OCI-LY3 (cell line): ENCODE measurements at regions not wholly inside any gene's neighbourhood (a gene's known extent, or its start where the extent isn't known, plus 50 kb on each side); places are given as distances from the start of the nearest gene placed in this dataset.
"Not testable (repeated sequence)": the region's sequence is repeated elsewhere in the genome, so short reads cannot be mapped to it uniquely, and the experiment has no call there.

Source experiments
- H2AFZ ChIP-seq: fragments of 200-600, 300-600 bp; shearing (Covaris generic); 2 replicates; pipeline ENCODE4 v1.6.0; 2014; ENCODE audit warnings: antibody characterized with exemption, low read depth, low read length
- H3K27ac ChIP-seq: fragments of 200-600, 300-600 bp; sonication (generic); 2 replicates; pipeline ENCODE4 v1.5.1; 2014; ENCODE audit warnings: mild to moderate bottlenecking, low read length, moderate library complexity, mixed read lengths
- H3K27me3 ChIP-seq: fragments of 200-600, 300-600 bp; sonication (generic); 2 replicates; pipeline ENCODE4 v1.6.1; 2014; ENCODE audit warnings: low read depth, low read length, mixed read lengths
- H3K36me3 ChIP-seq: fragments of 200-600, 300-600 bp; sonication (generic); replicated peaks from 2 replicates; pipeline ENCODE3; 2014; ENCODE audit warnings: low read depth, low read length, mixed read lengths
- H3K4me1 ChIP-seq: fragments of 300-600, 200-600 bp; sonication (generic); 2 replicates; pipeline ENCODE4 v1.6.1; 2014; ENCODE audit warnings: low read length, mixed read lengths
- H3K4me2 ChIP-seq: fragments of 200-600, 300-600 bp; sonication (generic); 2 replicates; pipeline ENCODE4 v1.6.1; 2014; ENCODE audit warnings: low read length, mixed read lengths
- H3K4me3 ChIP-seq: fragments of 300-600, 200-600 bp; sonication (generic); 2 replicates; pipeline ENCODE4 v1.5.1; 2014; ENCODE audit warnings: antibody characterized with exemption, mild to moderate bottlenecking, low read length, moderate library complexity
- H3K79me2 ChIP-seq: fragments of 300-600, 200-600 bp; shearing (Covaris generic); 2 replicates; pipeline ENCODE4 v1.6.1; 2014; ENCODE audit warnings: mild to moderate bottlenecking, low read length, mixed read lengths
- H3K9ac ChIP-seq: fragments of 300-600, 200-600 bp; shearing (Covaris generic); 2 replicates; pipeline ENCODE4 v1.6.0; 2014; ENCODE audit warnings: mild to moderate bottlenecking, low read length, moderate library complexity
- H3K9me3 ChIP-seq: fragments of 200-600, 300-600 bp; shearing (Covaris generic); 2 replicates; pipeline ENCODE4 v1.6.1; 2014; ENCODE audit warnings: low read length, mixed read lengths; ENCODE audit not compliant: insufficient read depth
- H4K20me1 ChIP-seq: fragments of 200-600, 300-600 bp; sonication (generic); 2 replicates; pipeline ENCODE4 v1.6.1; 2016; ENCODE audit warnings: low read length, mixed read lengths; ENCODE audit not compliant: insufficient read depth
- EZH2phosphoT487 ChIP-seq: fragments of 200-600 bp; shearing (Covaris generic); IDR thresholded peaks from 2 replicates; pipeline ENCODE4 v1.6.1; 2018; ENCODE audit warnings: antibody characterized with exemption, mixed run types, low read depth
- TF ChIP-seq, protein P1 (sequence below): fragments of 200-600, 300-600 bp; sonication (generic); IDR thresholded peaks from 2 replicates; pipeline ENCODE4 v1.5.1; 2014; ENCODE audit warnings: antibody characterized with exemption, low read length, low read depth

- H3K36me3 ChIP-seq, result no peaks in the 10 kb centered on the region
- H3K27me3 ChIP-seq, result no peaks in the 10 kb centered on the region
- H3K27ac ChIP-seq, result no peak overlapping the region
- TF ChIP-seq, protein P1, sequence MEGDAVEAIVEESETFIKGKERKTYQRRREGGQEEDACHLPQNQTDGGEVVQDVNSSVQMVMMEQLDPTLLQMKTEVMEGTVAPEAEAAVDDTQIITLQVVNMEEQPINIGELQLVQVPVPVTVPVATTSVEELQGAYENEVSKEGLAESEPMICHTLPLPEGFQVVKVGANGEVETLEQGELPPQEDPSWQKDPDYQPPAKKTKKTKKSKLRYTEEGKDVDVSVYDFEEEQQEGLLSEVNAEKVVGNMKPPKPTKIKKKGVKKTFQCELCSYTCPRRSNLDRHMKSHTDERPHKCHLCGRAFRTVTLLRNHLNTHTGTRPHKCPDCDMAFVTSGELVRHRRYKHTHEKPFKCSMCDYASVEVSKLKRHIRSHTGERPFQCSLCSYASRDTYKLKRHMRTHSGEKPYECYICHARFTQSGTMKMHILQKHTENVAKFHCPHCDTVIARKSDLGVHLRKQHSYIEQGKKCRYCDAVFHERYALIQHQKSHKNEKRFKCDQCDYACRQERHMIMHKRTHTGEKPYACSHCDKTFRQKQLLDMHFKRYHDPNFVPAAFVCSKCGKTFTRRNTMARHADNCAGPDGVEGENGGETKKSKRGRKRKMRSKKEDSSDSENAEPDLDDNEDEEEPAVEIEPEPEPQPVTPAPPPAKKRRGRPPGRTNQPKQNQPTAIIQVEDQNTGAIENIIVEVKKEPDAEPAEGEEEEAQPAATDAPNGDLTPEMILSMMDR, result no peak
- no peak for TF ChIP-seq EZH2phosphoT487
- no peaks in the 10 kb centered on the region for H4K20me1 ChIP-seq
- H2AFZ ChIP-seq, result no peak overlapping the region
- no peaks in the 10 kb centered on the region for H3K9me3 ChIP-seq
- no peak overlapping the region for H3K4me3 ChIP-seq
- H3K79me2 ChIP-seq, result no peaks in the 10 kb centered on the region
- H3K4me2 ChIP-seq, result no peak overlapping the region
- H3K4me1 ChIP-seq, result no peaks in the 10 kb centered on the region
- no peak overlapping the region for H3K9ac ChIP-seq
These were observed 714.1 kb downstream of the FSCB start for GRCh38 chr14:43792980-43793379.

GRCh38 chr14:43790681-43791080 is 716.4 kb downstream of the FSCB start:
- H3K9me3 ChIP-seq, result no peaks in the 10 kb centered on the region
- no peak overlapping the region for H3K4me2 ChIP-seq
- TF ChIP-seq, protein P1, result no peak
- no peak for TF ChIP-seq EZH2phosphoT487
- H3K4me3 ChIP-seq, result no peak overlapping the region
- H3K4me1 ChIP-seq, result no peaks in the 10 kb centered on the region
- no peaks in the 10 kb centered on the region for H3K36me3 ChIP-seq
- no peaks in the 10 kb centered on the region for H4K20me1 ChIP-seq
- H3K27ac ChIP-seq, result no peak overlapping the region
- no peaks in the 10 kb centered on the region for H3K79me2 ChIP-seq
- no peaks in the 10 kb centered on the region for H3K27me3 ChIP-seq
- no peak overlapping the region for H3K9ac ChIP-seq
- no peak overlapping the region for H2AFZ ChIP-seq

- Histone ChIP-seq H3K4me1 (no peaks in the 10 kb centered on the region), H4K20me1 (no peaks in the 10 kb centered on the region), H3K9ac (no peak overlapping the region), H3K4me2 (no peak overlapping the region), H3K4me3 (no peak overlapping the region), H3K27me3 (no peaks in the 10 kb centered on the region), H2AFZ (no peak overlapping the region), H3K36me3 (no peaks in the 10 kb centered on the region), H3K27ac (no peak overlapping the region), H3K9me3 (no peaks in the 10 kb centered on the region), H3K79me2 (no peaks in the 10 kb centered on the region)
- TF ChIP-seq EZH2phosphoT487, result no peak
- TF ChIP-seq, protein P1, result no peak
These were observed 717.6 kb downstream of the FSCB start for GRCh38 chr14:43789458-43789857.

GRCh38 chr14:43786066-43786762 is 720.9 kb downstream of the FSCB start:
- H4K20me1 ChIP-seq, result no peaks in the 10 kb centered on the region
- H2AFZ ChIP-seq, result no peak overlapping the region
- H3K36me3 ChIP-seq, result no peaks in the 10 kb centered on the region
- no peak overlapping the region for H3K4me2 ChIP-seq
- no peaks in the 10 kb centered on the region for H3K27me3 ChIP-seq
- no peaks in the 10 kb centered on the region for H3K4me1 ChIP-seq
- no peak overlapping the region for H3K4me3 ChIP-seq
- no peaks in the 10 kb centered on the region for H3K9me3 ChIP-seq
- H3K79me2 ChIP-seq, result no peaks in the 10 kb centered on the region
- no peak overlapping the region for H3K27ac ChIP-seq
- TF ChIP-seq, protein P1, result no peak
- TF ChIP-seq EZH2phosphoT487, result no peak
- no peak overlapping the region for H3K9ac ChIP-seq

DNA sequence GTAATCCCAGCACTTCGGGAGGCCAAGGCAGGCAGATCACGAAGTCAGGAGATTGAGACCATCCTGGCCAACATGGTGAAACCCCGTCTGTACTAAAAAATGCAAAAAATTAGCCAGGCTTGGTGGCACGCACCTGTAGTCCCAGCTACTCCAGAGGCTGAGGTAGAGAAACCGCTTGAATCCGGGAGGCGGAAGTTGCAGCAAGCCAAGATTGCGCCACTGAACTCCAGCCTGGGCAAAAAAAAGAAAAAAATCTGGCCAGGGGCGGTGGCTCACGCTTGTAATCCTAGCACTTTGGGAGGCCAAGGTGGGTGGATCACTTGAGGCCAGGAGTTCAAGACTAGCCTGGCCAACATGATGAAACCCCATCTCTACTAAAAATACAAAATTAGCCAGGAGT is 722.7 kb downstream of the FSCB start:
- not testable (repeated sequence) for H3K9me3 ChIP-seq, H3K27ac ChIP-seq, H3K4me1 ChIP-seq, H2AFZ ChIP-seq, H3K4me3 ChIP-seq, H3K27me3 ChIP-seq, H3K79me2 ChIP-seq, H3K9ac ChIP-seq, H3K4me2 ChIP-seq, H3K36me3 ChIP-seq, H4K20me1 ChIP-seq
